H9 (cell line): ENCODE measurements at regions not wholly inside any gene's neighbourhood (a gene's known extent, or its start where the extent isn't known, plus 50 kb on each side); places are given as distances from the start of the nearest gene placed in this dataset.

Experiments
- DNase-seq: peaks from one replicate; pipeline ENCODE4 v3.0.0-alpha.2; 2017
- H2AFZ ChIP-seq: one replicate; pipeline ENCODE4 v1.6.1; 2013; ENCODE audit warnings: mild to moderate bottlenecking, low read length, control low read depth, moderate library complexity
- H2AK5ac ChIP-seq: 2 replicates; pipeline ENCODE4 v1.6.1; 2013; ENCODE audit warnings: low read length, control low read depth, mixed read lengths; ENCODE audit not compliant: insufficient read length
- H2BK120ac ChIP-seq: one replicate; pipeline ENCODE4 v1.6.1; 2013; ENCODE audit warnings: low read depth, mild to moderate bottlenecking, low read length, control low read depth, inconsistent platforms; ENCODE audit not compliant: poor library complexity, severe bottlenecking
- H2BK12ac ChIP-seq: 2 replicates; pipeline ENCODE4 v1.6.1; 2013; ENCODE audit warnings: low read length, control low read depth, mixed read lengths, low read depth; ENCODE audit not compliant: insufficient read length
- H2BK15ac ChIP-seq: 2 replicates; pipeline ENCODE4 v1.6.1; 2013; ENCODE audit warnings: low read depth, low read length, control low read depth
- H2BK20ac ChIP-seq: one replicate; pipeline ENCODE4 v1.6.1; 2013; ENCODE audit warnings: low read depth, mild to moderate bottlenecking, low read length, control low read depth, inconsistent platforms; ENCODE audit not compliant: poor library complexity, severe bottlenecking
- H2BK5ac ChIP-seq: 2 replicates; pipeline ENCODE4 v1.6.1; 2013; ENCODE audit warnings: low read length, control low read depth, mixed read lengths; ENCODE audit not compliant: insufficient read length
- H3K14ac ChIP-seq: 2 replicates; pipeline ENCODE4 v1.6.1; 2013; ENCODE audit warnings: low read length, control low read depth; ENCODE audit not compliant: insufficient read depth
- H3K18ac ChIP-seq: 2 replicates; pipeline ENCODE4 v1.6.1; 2013; ENCODE audit warnings: low read depth, mild to moderate bottlenecking, mixed read lengths, low read length, control low read depth; ENCODE audit not compliant: insufficient read length
- H3K23ac ChIP-seq: 2 replicates; pipeline ENCODE4 v1.6.1; 2013; ENCODE audit warnings: low read length, control low read depth, mixed read lengths, low read depth; ENCODE audit not compliant: insufficient read length
- H3K23me2 ChIP-seq: 2 replicates; pipeline ENCODE4 v1.6.1; 2013; ENCODE audit warnings: low read depth, mild to moderate bottlenecking, mixed read lengths, low read length, control low read depth; ENCODE audit not compliant: insufficient read length, poor library complexity, severe bottlenecking
- H3K27ac ChIP-seq: 2 replicates; pipeline ENCODE4 v1.5.1; 2013; ENCODE audit warnings: low read length, control low read depth, mixed read lengths, low read depth; ENCODE audit not compliant: insufficient read length
- H3K27me3 ChIP-seq: 2 replicates; pipeline ENCODE4 v1.6.1; 2013; ENCODE audit warnings: low read length, control low read depth, inconsistent platforms; ENCODE audit not compliant: insufficient read depth
- H3K4ac ChIP-seq: 2 replicates; pipeline ENCODE4 v1.6.1; 2013; ENCODE audit warnings: low read depth, mild to moderate bottlenecking, control low read depth, inconsistent platforms, low read length, moderate library complexity
- H3K4me1 ChIP-seq: 2 replicates; pipeline ENCODE4 v1.6.1; 2013; ENCODE audit warnings: low read length, control low read depth, inconsistent platforms; ENCODE audit not compliant: insufficient read depth
- H3K4me2 ChIP-seq: 2 replicates; pipeline ENCODE4 v1.6.1; 2013; ENCODE audit warnings: low read length, control low read depth, mixed read lengths; ENCODE audit not compliant: insufficient read length, insufficient read depth
- H3K56ac ChIP-seq: 2 replicates; pipeline ENCODE4 v1.6.1; 2013; ENCODE audit warnings: low read depth, mild to moderate bottlenecking, mixed read lengths, low read length, control low read depth; ENCODE audit not compliant: insufficient read length
- H3K79me1 ChIP-seq: 2 replicates; pipeline ENCODE4 v1.6.1; 2013; ENCODE audit warnings: low read depth, mild to moderate bottlenecking, moderate library complexity, low read length, control low read depth, inconsistent platforms; ENCODE audit not compliant: insufficient read depth, poor library complexity, severe bottlenecking
- H3K79me2 ChIP-seq: 2 replicates; pipeline ENCODE4 v1.6.1; 2013; ENCODE audit warnings: low read length, control low read depth, inconsistent platforms; ENCODE audit not compliant: insufficient read depth
- H3K9ac ChIP-seq: 2 replicates; pipeline ENCODE4 v1.6.1; 2013; ENCODE audit warnings: low read length, control low read depth, mixed read lengths; ENCODE audit not compliant: insufficient read length; ENCODE audit errors: extremely low read depth
- H3K9me3 ChIP-seq: one replicate; pipeline ENCODE4 v1.6.1; 2013; ENCODE audit warnings: low read depth, low read length, inconsistent platforms; ENCODE audit not compliant: control insufficient read depth
- H3T11ph ChIP-seq: one replicate; pipeline ENCODE4 v1.6.1; 2013; ENCODE audit warnings: mild to moderate bottlenecking, low read length, control low read depth, inconsistent platforms
- H4K20me1 ChIP-seq: one replicate; pipeline ENCODE4 v1.6.1; 2013; ENCODE audit not compliant: control insufficient read depth, insufficient read length, insufficient read depth
- H4K5ac ChIP-seq: 2 replicates; pipeline ENCODE4 v1.6.1; 2013; ENCODE audit warnings: low read depth, mild to moderate bottlenecking, mixed read lengths, low read length, control low read depth; ENCODE audit not compliant: insufficient read length
- H4K8ac ChIP-seq: replicated peaks from 2 replicates; pipeline ENCODE4 v1.6.1; 2013; ENCODE audit warnings: low read length, control low read depth, mixed read lengths, low read depth; ENCODE audit not compliant: insufficient read length
- H4K91ac ChIP-seq: 2 replicates; pipeline ENCODE4 v1.6.1; 2013; ENCODE audit warnings: low read depth, mild to moderate bottlenecking, moderate library complexity, mixed read lengths, low read length, control low read depth; ENCODE audit not compliant: insufficient read length
- H3K27ac Mint-ChIP-seq, 3 experiments: 2 replicates in 2 of 3; 3 replicates in 1 of 3; pipeline ENCODE4 v1.8.0; 2020 to 2021; ENCODE audit warnings: mixed read lengths in 3 of 3, mild to moderate bottlenecking in 1 of 3, moderate library complexity in 1 of 3
- H3K27me3 Mint-ChIP-seq: 2 replicates; pipeline ENCODE4 v1.8.0; 2021; ENCODE audit warnings: low read depth, mild to moderate bottlenecking, moderate library complexity, mixed read lengths
- H3K36me3 Mint-ChIP-seq, 3 experiments: 2 replicates in 2 of 3; 3 replicates in 1 of 3; pipeline ENCODE4 v1.8.0; 2020 to 2021; ENCODE audit warnings: low read depth in 3 of 3, mixed read lengths in 3 of 3; ENCODE audit not compliant: insufficient read depth in 1 of 3
- H3K4me1 Mint-ChIP-seq, 2 experiments: 2 replicates each; pipeline ENCODE4 v1.8.0; 2020; ENCODE audit warnings: mixed read lengths in 2 of 2
- H3K4me3 Mint-ChIP-seq, 2 experiments: 2 replicates in 1 of 2; 3 replicates in 1 of 2; pipeline ENCODE4 v1.8.0; 2020 to 2021; ENCODE audit warnings: mild to moderate bottlenecking in 2 of 2, mixed read lengths in 2 of 2, moderate library complexity in 1 of 2
- H3K9me3 Mint-ChIP-seq, 2 experiments: 2 replicates in 1 of 2; 3 replicates in 1 of 2; pipeline ENCODE4 v1.8.0; 2020; ENCODE audit warnings: mild to moderate bottlenecking in 2 of 2, mixed read lengths in 2 of 2, moderate library complexity in 1 of 2
- CTCF ChIP-seq: fragments of 200-600 bp; sonication (generic); conservative IDR thresholded peaks from 3 replicates; pipeline ENCODE4 v1.8.0; 2021; ENCODE audit warnings: antibody characterized with exemption, mild to moderate bottlenecking
- WGBS: extraction: QIAGEN DNeasy Blood & Tissue Kit; methylation state at CpG from one replicate; pipeline ENCODE4 v1.1.7; 2013; ENCODE audit warnings: missing lambda C conversion rate, low lambda C conversion rate, mixed read lengths; ENCODE audit not compliant: insufficient read length; ENCODE audit errors: extremely low coverage; 5-methylcytosine and 5-hydroxymethylcytosine counted together

DNA sequence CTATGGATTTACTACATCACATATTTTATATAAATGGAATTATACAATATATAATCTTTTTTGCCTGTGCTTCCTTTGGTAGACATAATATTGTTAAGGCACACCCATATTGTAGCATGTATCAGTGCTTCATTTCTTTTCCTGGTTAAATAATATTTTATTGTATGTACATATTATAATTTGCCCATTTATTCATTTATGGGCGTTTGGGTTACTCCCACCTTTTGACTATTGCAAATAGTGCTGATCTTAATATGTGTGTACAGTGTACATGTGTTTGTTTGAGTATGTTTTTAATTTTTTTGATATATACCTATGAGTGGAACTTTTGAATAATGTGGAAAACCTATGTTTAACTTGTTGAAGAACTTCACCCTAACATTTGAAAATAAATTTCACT lies 804.2 kb downstream of the DHX35 start:
- no peak overlapping the region for H2BK5ac ChIP-seq
- no peak overlapping the region for H3K27ac ChIP-seq
- H4K8ac ChIP-seq = no peak overlapping the region
- H3K9me3 ChIP-seq = no peaks in the 10 kb centered on the region
- H3K4me1 ChIP-seq = no peaks in the 10 kb centered on the region
- Mint-ChIP-seq H3K36me3 (peaks cover 0 to 1% (median 0%) of the 10 kb centered on the region in 3 experiments; a peak in 2 of 7 replicates), H3K27ac (no peak overlapping the region), H3K4me1 (peaks cover 5% of the 10 kb centered on the region in 2 experiments; a peak in 3 of 4 replicates), H3K9me3 (peaks cover 6 to 8% of the 10 kb centered on the region in 2 experiments; a peak in 4 of 5 replicates), H3K27me3 (no peaks in the 10 kb centered on the region), H3K4me3 (no peak overlapping the region)
- H4K5ac ChIP-seq = no peak overlapping the region
- no peak overlapping the region for H2BK12ac ChIP-seq
- no peak overlapping the region for H3K23ac ChIP-seq
- H2BK20ac ChIP-seq = no peak overlapping the region
- no peak overlapping the region for H3K4me2 ChIP-seq
- no CpG with 5 or more reads among the region's 1 CpG for WGBS
- no peak overlapping the region for H3K56ac ChIP-seq
- no peak overlapping the region for H2BK120ac ChIP-seq
- H2BK15ac ChIP-seq = no peak overlapping the region
- no peaks in the 10 kb centered on the region for H3K23me2 ChIP-seq
- H3K79me2 ChIP-seq = no peaks in the 10 kb centered on the region
- H3K18ac ChIP-seq = no peak overlapping the region
- H3K4ac ChIP-seq = no peak overlapping the region
- H4K20me1 ChIP-seq = no peaks in the 10 kb centered on the region
- H3K9ac ChIP-seq = no peak overlapping the region
- no peak for TF ChIP-seq CTCF
- no peak overlapping the region for H3T11ph ChIP-seq
- H2AFZ ChIP-seq = no peak overlapping the region
- no peaks in the 10 kb centered on the region for H3K27me3 ChIP-seq
- DNase-seq = no peak
- no peak overlapping the region for H3K14ac ChIP-seq
- no peak overlapping the region for H2AK5ac ChIP-seq
- H4K91ac ChIP-seq = no peak overlapping the region
- no peaks in the 10 kb centered on the region for H3K79me1 ChIP-seq
